ENCODE measurements at regions not wholly inside any gene's neighbourhood (a gene's known extent, or its start where the extent isn't known, plus 50 kb on each side); places are given as distances from the start of the nearest gene placed in this dataset.

DNA sequence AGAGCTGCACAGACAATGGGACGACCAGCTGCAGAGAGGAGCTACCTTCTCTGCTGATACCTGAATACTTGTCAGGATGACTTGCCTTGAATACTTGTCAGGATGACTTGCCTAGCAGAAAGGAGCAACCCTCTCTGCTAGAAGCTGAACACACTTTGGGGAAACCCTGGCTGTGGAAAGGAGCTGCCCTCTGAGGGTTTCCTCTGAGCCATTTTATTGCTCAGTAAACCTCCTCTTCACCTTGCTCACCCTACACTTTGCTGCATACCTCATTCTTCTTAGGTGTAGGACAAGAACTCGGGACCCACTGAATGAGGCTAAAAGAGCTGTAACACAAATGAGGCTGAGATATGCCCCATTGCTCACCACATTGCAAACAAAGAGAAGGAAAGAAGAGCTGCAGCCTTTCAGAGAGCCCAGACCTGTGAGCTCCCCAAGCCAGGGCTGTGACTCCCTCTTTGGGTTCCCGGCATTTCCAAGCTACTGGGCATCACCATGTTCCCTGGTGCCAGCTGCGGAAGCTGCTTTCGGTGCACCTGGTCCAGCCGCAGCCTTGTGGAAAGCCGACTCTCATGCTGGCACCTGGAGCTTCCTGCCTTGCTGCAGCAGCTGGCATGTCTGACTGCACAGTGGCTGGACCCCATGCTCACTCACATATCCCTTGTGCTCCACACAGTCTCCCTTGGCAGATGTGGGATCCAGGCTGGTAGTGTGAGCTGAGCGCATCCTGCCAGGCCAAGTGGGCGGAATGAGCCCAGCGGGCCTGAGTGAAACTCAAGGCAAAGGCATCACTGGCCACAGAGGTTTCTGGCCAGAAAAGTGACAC lies 106.7 kb upstream of the AHI1 start:
- H4K91ac ChIP-seq (replicated peaks; ENCODE audit: insufficient read length, low read length) = no peak overlapping the region
- POLR2A ChIA-PET (ENCODE audit: partially characterized antibody) = no interaction called here

More for the DNA sequence above, 106.7 kb upstream of the AHI1 start:
- Histone ChIP-seq H3K18ac (ENCODE audit: extremely low read depth, low read length) (no peak overlapping the region), H2BK120ac (replicated peaks; ENCODE audit: low read depth, low read length) (no peak overlapping the region), H3K9ac (replicated peaks in 1 of 4; ENCODE audit: extremely low read depth in 1 of 4, low read depth in 3 of 4, low read length in 3 of 4) (no peak overlapping the region), H3K4me3 (ENCODE audit: extremely low read depth in 1 of 4, insufficient read depth in 2 of 4, low read depth in 3 of 4, low read length in 4 of 4) (no peak overlapping the region), H2BK12ac (ENCODE audit: low read depth, low read length) (no peak overlapping the region), H3K4ac (replicated peaks; ENCODE audit: insufficient read length, low read depth, low read length) (no peak overlapping the region), H3K56ac (replicated peaks; ENCODE audit: insufficient read length, low read depth, low read length) (no peak overlapping the region), H3K23me2 (ENCODE audit: low read depth, low read length) (no peaks in the 10 kb centered on the region), H2AFZ (ENCODE audit: low read length) (0 out of 2 replicates have a peak overlapping the region, but pooled peaks have one; percentile 44), H3K79me2 (ENCODE audit: control insufficient read depth in 1 of 2, insufficient read depth in 2 of 2, low read length in 2 of 2) (no peaks in the 10 kb centered on the region), H2AK5ac (ENCODE audit: low read depth, low read length) (no peak overlapping the region), H3K36me3 (ENCODE audit: control insufficient read depth in 2 of 4, insufficient read depth in 4 of 4, low read length in 3 of 4) (no peaks in the 10 kb centered on the region), H4K5ac (ENCODE audit: insufficient read length, low read depth, low read length) (no peak overlapping the region), H2BK15ac (ENCODE audit: low read length) (no peak overlapping the region), H3K23ac (ENCODE audit: insufficient read length) (no peak overlapping the region), H3K4me1 (replicated peaks in 1 of 4; ENCODE audit: control insufficient read depth in 3 of 4, insufficient read depth in 4 of 4, low read length in 3 of 4) (no peaks in the 10 kb centered on the region), H3K27ac (ENCODE audit: low read depth, low read length) (no peak overlapping the region), H3K14ac (ENCODE audit: insufficient read length) (no peak overlapping the region), H4K20me1 (replicated peaks in 1 of 2; ENCODE audit: control insufficient read depth in 1 of 2, insufficient read depth in 2 of 2, low read length in 2 of 2) (no peaks in the 10 kb centered on the region), H3K9me3 (ENCODE audit: insufficient read depth in 2 of 2, low read depth in 1 of 2, low read length in 1 of 2) (0 out of 4 replicates have a peak, but pooled peaks cover 0 to 3% of the 10 kb centered on the region in 2 experiments), H2BK20ac (ENCODE audit: low read length) (no peak overlapping the region), H2BK5ac (ENCODE audit: low read depth, low read length) (no peak overlapping the region), H4K8ac (ENCODE audit: extremely low read depth, insufficient read depth, low read length) (no peak overlapping the region), H3K27me3 (replicated peaks in 1 of 4; ENCODE audit: control insufficient read depth in 3 of 4, extremely low read depth in 1 of 4, insufficient read depth in 3 of 4, low read length in 3 of 4) (no peaks in the 10 kb centered on the region), H3K4me2 (ENCODE audit: insufficient read depth in 1 of 2, low read depth in 2 of 2, low read length in 2 of 2) (no peak overlapping the region), H3K79me1 (ENCODE audit: low read depth, low read length) (no peaks in the 10 kb centered on the region)
- TF ChIP-seq CHD1 (IDR thresholded peaks at IDR 0.05; ENCODE audit: low read depth, low read length) = no peak
- TF ChIP-seq SAP30 (IDR thresholded peaks at IDR 0.05; ENCODE audit: insufficient read depth, insufficient replicate concordance, low read length) = no peak
- TF ChIP-seq GTF2F1 (IDR thresholded peaks at IDR 0.05; ENCODE audit: borderline replicate concordance, low read depth, low read length) = no peak
- no peak for TF ChIP-seq SP1 (IDR thresholded peaks at IDR 0.05; ENCODE audit: low read depth, low read length)
- no peak for TF ChIP-seq KDM1A (IDR thresholded peaks at IDR 0.05; ENCODE audit: borderline replicate concordance, low read length)
- no peak for TF ChIP-seq MAFK (IDR thresholded peaks at IDR 0.05; ENCODE audit: low read depth, low read length)
- TF ChIP-seq TCF12 (IDR thresholded peaks at IDR 0.05; ENCODE audit: low read depth, low read length) = no peak
- no peak for FAIRE-seq
- DNase-seq (ENCODE audit: low read depth in 1 of 2, low spot score in 2 of 2) = no peak
- WGBS, 2 experiments (ENCODE audit: extremely low coverage in 1 of 2, insufficient coverage in 1 of 2, insufficient read length in 1 of 2, insufficient replicate concordance in 2 of 2, low coverage in 1 of 2, low lambda C conversion rate in 2 of 2, missing lambda C conversion rate in 1 of 2) = 92% methylated on average over 10 of the region's 10 CpGs; no CpG with 5 or more reads in 1 of the 2 experiments
- CTCF ChIA-PET (ENCODE audit: partially characterized antibody) = interaction anchor here (1.5 to 1.8 kb wide), 2 partner anchors 9 to 12 kb away, joined by 5 to 6 read pairs; no protein-coding TSS in a partner anchor
